Endothelial cell of umbilical vein (primary cell): ENCODE measurements at regions not wholly inside any gene's neighbourhood (a gene's known extent, or its start where the extent isn't known, plus 50 kb on each side); places are given as distances from the start of the nearest gene placed in this dataset.

ENCODE experiments used
- BruUV-seq: library from RNA; stranded (reverse); fragments of 400-500 nt; replicated peaks from 2 replicates; lab custom pipeline; 2021; lab: Mats Ljungman, UMichigan
- CTCF ChIA-PET: fragments of 300-600, 350-600 bp; sonication (Branson Sonifier 250); formaldehyde crosslinking; loops from one replicate; lab custom pipeline; 2021; ENCODE audit warnings: antibody characterized with exemption, inconsistent platforms; lab: Charles Lee
- POLR2A ChIA-PET: fragments of 300-600, 350-600 bp; sonication (Branson Sonifier 250); formaldehyde crosslinking; loops from one replicate; lab custom pipeline; 2021; ENCODE audit warnings: antibody characterized with exemption, inconsistent platforms; lab: Charles Lee
- DNase-seq: peaks from one replicate; pipeline ENCODE4 v3.0.0-alpha.2; 2011; ENCODE audit warnings: low read depth, low spot score
- FAIRE-seq: peaks from 2 replicates; lab custom pipeline; 2011; peaks lifted over from hg19 to GRCh38; lab: Jason Lieb, UNC
- H2AFZ ChIP-seq: 2 replicates; pipeline ENCODE4 v1.6.0; 2012; ENCODE audit warnings: low read depth, low read length, control low read depth, inconsistent platforms
- H3K27ac ChIP-seq: 2 replicates; pipeline ENCODE4 v1.5.1; 2011; ENCODE audit warnings: low read depth, mild to moderate bottlenecking, control low read depth, low read length, moderate library complexity; ENCODE audit not compliant: insufficient read depth
- H3K27me3 ChIP-seq, 2 experiments: 2 replicates each; pipeline versions ENCODE4 v1.6.0 to v1.6.1; 2011; ENCODE audit warnings: low read length in 2 of 2, mixed read lengths in 1 of 2; ENCODE audit not compliant: control insufficient read depth in 2 of 2, insufficient read depth in 2 of 2
- H3K36me3 ChIP-seq, 2 experiments: 2 replicates in 1 of 2; 3 replicates in 1 of 2; pipeline ENCODE4 v1.5.1; 2011; ENCODE audit warnings: low read length in 2 of 2, mild to moderate bottlenecking in 1 of 2, moderate library complexity in 1 of 2; ENCODE audit not compliant: control insufficient read depth in 2 of 2, insufficient read depth in 2 of 2; ENCODE audit errors: extremely low read depth in 1 of 2
- H3K4me1 ChIP-seq: 3 replicates; pipeline ENCODE4 v1.5.1; 2011; ENCODE audit warnings: mild to moderate bottlenecking, low read length; ENCODE audit not compliant: control insufficient read depth, insufficient read depth; ENCODE audit errors: extremely low read depth
- H3K4me2 ChIP-seq: 2 replicates; pipeline ENCODE4 v1.6.1; 2011; ENCODE audit warnings: low read length, control low read depth, mixed read lengths; ENCODE audit not compliant: insufficient read depth
- H3K4me3 ChIP-seq, 3 experiments: fragments of 200-600 bp in 1 of 3; sonication (generic), shearing (Covaris generic) in 1 of 3; replicated peaks in 1 of 3; 2 replicates each; pipeline ENCODE4 v1.5.1; 2011 to 2016; ENCODE audit warnings: control low read depth in 3 of 3, low read length in 3 of 3, mild to moderate bottlenecking in 2 of 3, inconsistent platforms in 1 of 3, low read depth in 1 of 3, moderate library complexity in 1 of 3; ENCODE audit not compliant: insufficient read depth in 1 of 3
- H3K79me2 ChIP-seq: 2 replicates; pipeline ENCODE4 v1.6.0; 2012; ENCODE audit warnings: low read length, inconsistent platforms; ENCODE audit not compliant: control insufficient read depth, insufficient read depth
- H3K9ac ChIP-seq: replicated peaks from 2 replicates; pipeline ENCODE3; 2011; ENCODE audit warnings: low read length, control low read depth; ENCODE audit not compliant: insufficient read depth; ENCODE audit errors: extremely low read depth
- H3K9me1 ChIP-seq: replicated peaks from 3 replicates; pipeline ENCODE4 v1.6.0; 2011; ENCODE audit warnings: mild to moderate bottlenecking, low read length; ENCODE audit not compliant: control insufficient read depth, insufficient read depth; ENCODE audit errors: extremely low read depth
- H3K9me3 ChIP-seq: replicated peaks from 2 replicates; pipeline ENCODE4 v1.5.1; 2012; ENCODE audit warnings: low read length, inconsistent platforms; ENCODE audit not compliant: control insufficient read depth, insufficient read depth
- H4K20me1 ChIP-seq: replicated peaks from 2 replicates; pipeline ENCODE3; 2011; ENCODE audit warnings: mild to moderate bottlenecking, low read length; ENCODE audit not compliant: control insufficient read depth, insufficient read depth; ENCODE audit errors: extremely low read depth
- EZH2 ChIP-seq: IDR thresholded peaks from 2 replicates; pipeline ENCODE4 v1.6.1; 2012; ENCODE audit warnings: borderline replicate concordance, low read depth, mild to moderate bottlenecking, moderate library complexity, low read length, inconsistent platforms; ENCODE audit not compliant: severe bottlenecking
- GATA2 ChIP-seq: IDR thresholded peaks from 2 replicates; pipeline ENCODE4 v1.7.0; 2011; ENCODE audit warnings: low read depth, mild to moderate bottlenecking, moderate library complexity, mixed read lengths, low read length; ENCODE audit not compliant: insufficient read length, insufficient read depth
- MYC ChIP-seq: IDR thresholded peaks from one replicate; pipeline ENCODE4 v1.6.1; 2011; ENCODE audit warnings: mild to moderate bottlenecking, low read depth, low read length
- POLR2A ChIP-seq: IDR thresholded peaks from 2 replicates; pipeline ENCODE4 v1.6.1; 2012; ENCODE audit warnings: low read depth, mild to moderate bottlenecking, control low read depth, low read length
- dilution Hi-C: fragments of 300-500 bp; cut with MboI; formaldehyde crosslinking; loops from one replicate; pipeline ENCODE4 v1.15.0; 2019; ENCODE audit warnings: low sequenced_read_pairs; ENCODE audit not compliant: extremely low pct_ligation_motif_present
- intact Hi-C: fragments of 100-400 bp; cut with micrococcal nuclease; formaldehyde crosslinking; loops from one replicate; pipeline ENCODE4 v1.10.0; 2022
- TF ChIP-seq, protein P1 (sequence below): IDR thresholded peaks from 2 replicates; pipeline ENCODE4 v1.6.1; 2011; ENCODE audit not compliant: insufficient read depth, insufficient read length
- TF ChIP-seq, protein P2 (sequence below), 2 donors: IDR thresholded peaks; 1 replicate in 1 of 2; 2 replicates in 1 of 2; pipeline ENCODE4 v1.5.1; 2011; ENCODE audit warnings: low read length in 2 of 2, mild to moderate bottlenecking in 2 of 2, moderate library complexity in 2 of 2, control low read depth in 1 of 2, inconsistent platforms in 1 of 2, low read depth in 1 of 2; ENCODE audit not compliant: insufficient read depth in 1 of 2; ENCODE audit errors: extremely low read depth in 1 of 2

DNA sequence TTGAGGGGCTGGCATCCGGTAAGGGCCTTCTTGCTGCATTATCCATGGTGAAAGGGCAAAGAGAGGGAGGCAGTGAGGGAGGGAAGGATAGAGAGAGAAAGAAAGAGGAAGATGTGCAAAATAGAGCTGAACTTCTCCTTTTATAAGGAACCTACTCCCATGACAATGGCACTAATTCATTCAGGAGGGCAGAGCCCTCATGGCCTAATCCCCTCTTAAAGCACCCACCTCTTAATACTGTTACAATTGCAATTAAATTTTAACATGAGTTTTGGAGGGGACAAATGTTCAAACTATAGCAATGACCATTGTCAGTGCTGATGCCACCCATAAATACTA is 60.2 kb downstream of the CXCR4 start:
- ChIA-PET CTCF (interaction anchor here (1.2 kb wide), 1 partner anchor 143 kb away, joined by 3 read pairs; no protein-coding TSS in a partner anchor), POLR2A (no interaction called here)
- no peak for FAIRE-seq
- no peaks in the 10 kb centered on the region for H3K9me3 ChIP-seq
- no peak for DNase-seq
- H3K9ac ChIP-seq: no peak overlapping the region
- no peaks in the 10 kb centered on the region for H3K79me2 ChIP-seq
- peaks cover 4 to 5% of the 10 kb centered on the region in 2 experiments for H3K27me3 ChIP-seq
- dilution Hi-C loops: no loop called here
- H4K20me1 ChIP-seq: no peaks in the 10 kb centered on the region
- no peaks in the 10 kb centered on the region for H3K4me1 ChIP-seq
- no peaks in the 10 kb centered on the region for H3K9me1 ChIP-seq
- TF ChIP-seq, protein P1, sequence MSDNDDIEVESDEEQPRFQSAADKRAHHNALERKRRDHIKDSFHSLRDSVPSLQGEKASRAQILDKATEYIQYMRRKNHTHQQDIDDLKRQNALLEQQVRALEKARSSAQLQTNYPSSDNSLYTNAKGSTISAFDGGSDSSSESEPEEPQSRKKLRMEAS: no peak
- TF ChIP-seq POLR2A (no peak), GATA2 (no peak), EZH2 (no peak), MYC (no peak)
- TF ChIP-seq, protein P2, sequence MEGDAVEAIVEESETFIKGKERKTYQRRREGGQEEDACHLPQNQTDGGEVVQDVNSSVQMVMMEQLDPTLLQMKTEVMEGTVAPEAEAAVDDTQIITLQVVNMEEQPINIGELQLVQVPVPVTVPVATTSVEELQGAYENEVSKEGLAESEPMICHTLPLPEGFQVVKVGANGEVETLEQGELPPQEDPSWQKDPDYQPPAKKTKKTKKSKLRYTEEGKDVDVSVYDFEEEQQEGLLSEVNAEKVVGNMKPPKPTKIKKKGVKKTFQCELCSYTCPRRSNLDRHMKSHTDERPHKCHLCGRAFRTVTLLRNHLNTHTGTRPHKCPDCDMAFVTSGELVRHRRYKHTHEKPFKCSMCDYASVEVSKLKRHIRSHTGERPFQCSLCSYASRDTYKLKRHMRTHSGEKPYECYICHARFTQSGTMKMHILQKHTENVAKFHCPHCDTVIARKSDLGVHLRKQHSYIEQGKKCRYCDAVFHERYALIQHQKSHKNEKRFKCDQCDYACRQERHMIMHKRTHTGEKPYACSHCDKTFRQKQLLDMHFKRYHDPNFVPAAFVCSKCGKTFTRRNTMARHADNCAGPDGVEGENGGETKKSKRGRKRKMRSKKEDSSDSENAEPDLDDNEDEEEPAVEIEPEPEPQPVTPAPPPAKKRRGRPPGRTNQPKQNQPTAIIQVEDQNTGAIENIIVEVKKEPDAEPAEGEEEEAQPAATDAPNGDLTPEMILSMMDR (IDR thresholded peaks at IDR 0.05; ENCODE audit: extremely low read depth in 1 of 2, insufficient read depth in 1 of 2, low read depth in 1 of 2, low read length in 2 of 2): no peak
- H3K4me3 ChIP-seq: no peak overlapping the region
- H3K36me3 ChIP-seq: no peaks in the 10 kb centered on the region
- H2AFZ ChIP-seq: no peak overlapping the region
- BruUV-seq: no TSS peak
- intact Hi-C loops: no loop called here
- H3K27ac ChIP-seq: no peak overlapping the region
- no peak overlapping the region for H3K4me2 ChIP-seq
